HG03139 (cell line): ENCODE measurements at regions not wholly inside any gene's neighbourhood (a gene's known extent, or its start where the extent isn't known, plus 50 kb on each side); places are given as distances from the start of the nearest gene placed in this dataset.

Source experiments
- ATAC-seq: cut with Tn5 transposase; IDR thresholded peaks from one replicate; pipeline ENCODE4 v1.9.1; 2021; ENCODE audit not compliant: unreplicated experiment

- ATAC-seq: no peak
Measured at GRCh38 chr10:78160591-78160990, 126.9 kb downstream of the RPS24 start.

GRCh38 chr10:78162853-78163252, 129.2 kb downstream of the RPS24 start:
- no peak for ATAC-seq

- no peak for ATAC-seq
Measured at GRCh38 chr10:78164702-78165101, 131.0 kb downstream of the RPS24 start.

GRCh38 chr10:78165172-78165571, 131.5 kb downstream of the RPS24 start:
- ATAC-seq: no peak

GRCh38 chr10:78165617-78166016, 132.0 kb downstream of the RPS24 start:
- no peak for ATAC-seq

GRCh38 chr10:78166261-78166660, 132.6 kb downstream of the RPS24 start:
- ATAC-seq: no peak

GRCh38 chr10:78169214-78169613, 135.6 kb downstream of the RPS24 start:
- ATAC-seq: no peak

- ATAC-seq: no peak
Measured at GRCh38 chr10:78170026-78170475, 136.4 kb downstream of the RPS24 start.

- ATAC-seq: no peak
Measured at GRCh38 chr10:78171633-78172400, 138.2 kb downstream of the RPS24 start.

GRCh38 chr10:78173360-78174015, 139.8 kb downstream of the RPS24 start:
- ATAC-seq: no peak

- ATAC-seq: no peak
Measured at GRCh38 chr10:78175444-78176015, 141.9 kb downstream of the RPS24 start.

GRCh38 chr10:78176320-78177317, 143.0 kb downstream of the RPS24 start:
- ATAC-seq: no peak

GRCh38 chr10:78177491-78178185, 144.0 kb downstream of the RPS24 start:
- no peak for ATAC-seq

- ATAC-seq: no peak
Measured at GRCh38 chr10:78178397-78178796, 144.7 kb downstream of the RPS24 start.

- ATAC-seq: no peak
Measured at GRCh38 chr10:78178940-78179339, 145.3 kb downstream of the RPS24 start.

- ATAC-seq: no peak
Measured at GRCh38 chr10:78179886-78180705, 146.4 kb downstream of the RPS24 start.

GRCh38 chr10:78181381-78182055, 147.9 kb downstream of the RPS24 start:
- ATAC-seq: no peak

GRCh38 chr10:78182841-78183240, 149.2 kb downstream of the RPS24 start:
- no peak for ATAC-seq
